Heart left ventricle (tissue), 13 donors: ENCODE measurements at regions not wholly inside any gene's neighbourhood (a gene's known extent, or its start where the extent isn't known, plus 50 kb on each side); places are given as distances from the start of the nearest gene placed in this dataset.

ENCODE experiments used
- POLR2A ChIP-seq, 2 donors: fragments of 450-650 bp; IDR thresholded peaks; one replicate each; pipeline ENCODE4 v1.6.1; 2017; ENCODE audit warnings: antibody characterized with exemption in 2 of 2, mild to moderate bottlenecking in 2 of 2, moderate library complexity in 2 of 2
- TF ChIP-seq, protein P1 (sequence below), 12 donors: fragments of 200-600 bp; sonication (generic) in 4 of 12; IDR thresholded peaks; one replicate each; pipeline versions ENCODE4 v1.5.0 to v1.8.0; 2018 to 2022; ENCODE audit warnings: antibody characterized with exemption in 12 of 12, mild to moderate bottlenecking in 5 of 12
- donor health status: ischemic (EF 13 %, LVEDD 7.1; RV severe dilation, severe dysfunction).
- donor health status: DM: no; HTN: yes; CAD: no.
- donor health status: DM: no; HTN: no; CAD: no.
- donor health status: ischemic (EF 25% LVEDD 6.9; RV normal size, moderate dysfunction).
- donor health status: ischemic (EF 25% LVEDD 5.7; RV mildly dilated, moderate dysfunction).
- donor health status: ischemic (EF 35%, LVEDD 5.7; RV mildly dilated, moderate dysfunction).
- donor health status: nonischemic (EF 11% LVEDD 7.7; RV severe dilation, severe dysfunction).
- donor health status: DM: yes; HTN: yes; CAD: no.
- donor health status: PGD.
- donor health status: ischemic (EF 29% LVEDD 5.4; RV normal size, mild dysfunction).
- donor health status: nonischemic (EF 23%, LVEDD 6.1; RV moderate dilation, normal function).

GRCh38 chr9:82805027-82805426 is 257.9 kb downstream of the RASEF start:
- TF ChIP-seq, protein P1, sequence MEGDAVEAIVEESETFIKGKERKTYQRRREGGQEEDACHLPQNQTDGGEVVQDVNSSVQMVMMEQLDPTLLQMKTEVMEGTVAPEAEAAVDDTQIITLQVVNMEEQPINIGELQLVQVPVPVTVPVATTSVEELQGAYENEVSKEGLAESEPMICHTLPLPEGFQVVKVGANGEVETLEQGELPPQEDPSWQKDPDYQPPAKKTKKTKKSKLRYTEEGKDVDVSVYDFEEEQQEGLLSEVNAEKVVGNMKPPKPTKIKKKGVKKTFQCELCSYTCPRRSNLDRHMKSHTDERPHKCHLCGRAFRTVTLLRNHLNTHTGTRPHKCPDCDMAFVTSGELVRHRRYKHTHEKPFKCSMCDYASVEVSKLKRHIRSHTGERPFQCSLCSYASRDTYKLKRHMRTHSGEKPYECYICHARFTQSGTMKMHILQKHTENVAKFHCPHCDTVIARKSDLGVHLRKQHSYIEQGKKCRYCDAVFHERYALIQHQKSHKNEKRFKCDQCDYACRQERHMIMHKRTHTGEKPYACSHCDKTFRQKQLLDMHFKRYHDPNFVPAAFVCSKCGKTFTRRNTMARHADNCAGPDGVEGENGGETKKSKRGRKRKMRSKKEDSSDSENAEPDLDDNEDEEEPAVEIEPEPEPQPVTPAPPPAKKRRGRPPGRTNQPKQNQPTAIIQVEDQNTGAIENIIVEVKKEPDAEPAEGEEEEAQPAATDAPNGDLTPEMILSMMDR (IDR thresholded peaks at IDR 0.05), result no peak
- TF ChIP-seq POLR2A (IDR thresholded peaks at IDR 0.05), result no peak
